ENCODE measurements at regions not wholly inside any gene's neighbourhood (a gene's known extent, or its start where the extent isn't known, plus 50 kb on each side); places are given as distances from the start of the nearest gene placed in this dataset.

DNA sequence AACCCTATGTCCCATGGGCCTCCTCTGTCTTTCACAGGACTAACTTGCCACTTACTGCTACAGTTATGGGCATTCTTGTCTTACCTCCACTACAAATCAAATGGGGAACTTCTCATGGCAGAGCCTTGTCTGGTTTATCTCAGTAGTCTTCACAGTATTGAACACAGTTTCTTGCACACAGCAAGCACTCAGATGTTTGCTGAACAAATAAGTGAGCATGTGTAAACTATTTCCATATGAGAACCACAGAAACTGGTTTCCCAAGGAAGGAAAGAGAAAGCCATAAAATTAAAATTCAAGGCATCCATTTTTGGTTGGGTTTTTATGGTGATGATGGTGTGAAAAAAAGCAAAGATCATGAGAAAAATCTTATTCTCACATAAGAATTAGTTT, 189.2 kb downstream of the MEX3B start:
- no peaks in the 10 kb centered on the region for H3K36me3 ChIP-seq (ENCODE audit: control insufficient read depth, insufficient read depth, low read length)
- in situ Hi-C loops (cut with HindIII; ENCODE audit: low pct_unique_long_range_greater_than_20kb, low sequenced_read_pairs) (no loop called here), intact Hi-C loops (cut with micrococcal nuclease; ENCODE audit: unreplicated experiment) (no loop called here)
- no peak for ATAC-seq
- no peaks in the 10 kb centered on the region for H3K27me3 ChIP-seq (ENCODE audit: control insufficient read depth, insufficient read depth, low read length)
- no peak overlapping the region for H3K4me3 ChIP-seq (ENCODE audit: low read depth in 2 of 2, low read length in 2 of 2)
- TF ChIP-seq POLR2AphosphoS5 (IDR thresholded peaks at IDR 0.05; ENCODE audit: low read depth, low read length): no peak
- TF ChIP-seq, protein P1, sequence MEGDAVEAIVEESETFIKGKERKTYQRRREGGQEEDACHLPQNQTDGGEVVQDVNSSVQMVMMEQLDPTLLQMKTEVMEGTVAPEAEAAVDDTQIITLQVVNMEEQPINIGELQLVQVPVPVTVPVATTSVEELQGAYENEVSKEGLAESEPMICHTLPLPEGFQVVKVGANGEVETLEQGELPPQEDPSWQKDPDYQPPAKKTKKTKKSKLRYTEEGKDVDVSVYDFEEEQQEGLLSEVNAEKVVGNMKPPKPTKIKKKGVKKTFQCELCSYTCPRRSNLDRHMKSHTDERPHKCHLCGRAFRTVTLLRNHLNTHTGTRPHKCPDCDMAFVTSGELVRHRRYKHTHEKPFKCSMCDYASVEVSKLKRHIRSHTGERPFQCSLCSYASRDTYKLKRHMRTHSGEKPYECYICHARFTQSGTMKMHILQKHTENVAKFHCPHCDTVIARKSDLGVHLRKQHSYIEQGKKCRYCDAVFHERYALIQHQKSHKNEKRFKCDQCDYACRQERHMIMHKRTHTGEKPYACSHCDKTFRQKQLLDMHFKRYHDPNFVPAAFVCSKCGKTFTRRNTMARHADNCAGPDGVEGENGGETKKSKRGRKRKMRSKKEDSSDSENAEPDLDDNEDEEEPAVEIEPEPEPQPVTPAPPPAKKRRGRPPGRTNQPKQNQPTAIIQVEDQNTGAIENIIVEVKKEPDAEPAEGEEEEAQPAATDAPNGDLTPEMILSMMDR (IDR thresholded peaks at IDR 0.05): no peak
- no peak for DNase-seq (ENCODE audit: low read depth, low spot score)
- no TSS peak for BruUV-seq (replicated peaks)
- no peaks in the 10 kb centered on the region for H3K4me1 ChIP-seq (ENCODE audit: control insufficient read depth, insufficient read depth, low read length)
- no peak overlapping the region for H3K27ac ChIP-seq (ENCODE audit: low read length)
- ChIA-PET POLR2A (no interaction called here), CTCF (no interaction called here)
- no peaks in the 10 kb centered on the region for H3K9me3 ChIP-seq (ENCODE audit: control insufficient read depth, insufficient read depth, low read depth, low read length)

DNA sequence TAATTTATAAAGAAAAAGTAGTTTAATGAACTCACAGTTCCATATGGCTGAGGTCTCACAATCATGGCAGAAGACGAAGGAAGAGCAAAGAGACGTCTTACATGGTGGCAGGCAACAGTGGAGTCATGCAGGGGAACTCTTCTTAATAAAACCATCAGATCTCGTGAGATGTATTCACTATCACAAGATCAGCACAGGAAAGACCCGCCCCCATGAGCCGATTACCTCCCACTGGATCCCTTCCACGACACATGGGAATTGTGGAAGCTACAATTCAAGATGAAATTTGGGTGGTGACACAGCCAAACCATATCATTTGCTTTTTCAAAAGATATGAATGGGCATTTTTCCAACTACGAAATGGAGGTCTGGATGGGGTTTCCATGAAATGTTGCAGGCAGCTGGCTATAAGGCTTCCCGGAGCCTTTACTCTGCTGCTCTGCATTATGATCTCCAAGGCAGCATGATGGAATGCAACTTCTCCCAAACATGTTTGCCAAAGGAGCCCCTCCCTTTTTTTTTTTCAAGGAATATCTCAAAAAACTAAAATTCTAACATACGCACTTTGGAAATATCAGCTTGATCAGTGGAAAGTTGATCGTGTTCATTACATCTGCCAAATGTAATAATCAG, 189.7 kb downstream of the MEX3B start:
- intact Hi-C loops (cut with micrococcal nuclease; ENCODE audit: unreplicated experiment) (no loop called here), in situ Hi-C loops (cut with HindIII; ENCODE audit: low pct_unique_long_range_greater_than_20kb, low sequenced_read_pairs) (no loop called here)
- Histone ChIP-seq H3K27me3 (ENCODE audit: control insufficient read depth, insufficient read depth, low read length) (no peaks in the 10 kb centered on the region; the same call in 1 of the 2 replicates), H3K36me3 (ENCODE audit: control insufficient read depth, insufficient read depth, low read length) (no peaks in the 10 kb centered on the region), H3K9me3 (ENCODE audit: control insufficient read depth, insufficient read depth, low read depth, low read length) (no peaks in the 10 kb centered on the region), H3K4me3 (ENCODE audit: low read depth in 2 of 2, low read length in 2 of 2) (no peak overlapping the region), H3K27ac (ENCODE audit: low read length) (no peak overlapping the region), H3K4me1 (ENCODE audit: control insufficient read depth, insufficient read depth, low read length) (no peaks in the 10 kb centered on the region)
- ChIA-PET POLR2A (no interaction called here), CTCF (no interaction called here)
- DNase-seq (ENCODE audit: low read depth, low spot score) (no peak), ATAC-seq (no peak)
- BruUV-seq (replicated peaks): no TSS peak
- TF ChIP-seq POLR2AphosphoS5 (IDR thresholded peaks at IDR 0.05; ENCODE audit: low read depth, low read length): no peak
- TF ChIP-seq SIN3A (IDR thresholded peaks at IDR 0.05; ENCODE audit: borderline replicate concordance, insufficient read depth, low read depth, low read length): no peak
- TF ChIP-seq, protein P1 (IDR thresholded peaks at IDR 0.05): no peak
- TF ChIP-seq TCF7L2 (IDR thresholded peaks at IDR 0.05; ENCODE audit: low read depth, low read length): no peak
- TF ChIP-seq, protein P2, sequence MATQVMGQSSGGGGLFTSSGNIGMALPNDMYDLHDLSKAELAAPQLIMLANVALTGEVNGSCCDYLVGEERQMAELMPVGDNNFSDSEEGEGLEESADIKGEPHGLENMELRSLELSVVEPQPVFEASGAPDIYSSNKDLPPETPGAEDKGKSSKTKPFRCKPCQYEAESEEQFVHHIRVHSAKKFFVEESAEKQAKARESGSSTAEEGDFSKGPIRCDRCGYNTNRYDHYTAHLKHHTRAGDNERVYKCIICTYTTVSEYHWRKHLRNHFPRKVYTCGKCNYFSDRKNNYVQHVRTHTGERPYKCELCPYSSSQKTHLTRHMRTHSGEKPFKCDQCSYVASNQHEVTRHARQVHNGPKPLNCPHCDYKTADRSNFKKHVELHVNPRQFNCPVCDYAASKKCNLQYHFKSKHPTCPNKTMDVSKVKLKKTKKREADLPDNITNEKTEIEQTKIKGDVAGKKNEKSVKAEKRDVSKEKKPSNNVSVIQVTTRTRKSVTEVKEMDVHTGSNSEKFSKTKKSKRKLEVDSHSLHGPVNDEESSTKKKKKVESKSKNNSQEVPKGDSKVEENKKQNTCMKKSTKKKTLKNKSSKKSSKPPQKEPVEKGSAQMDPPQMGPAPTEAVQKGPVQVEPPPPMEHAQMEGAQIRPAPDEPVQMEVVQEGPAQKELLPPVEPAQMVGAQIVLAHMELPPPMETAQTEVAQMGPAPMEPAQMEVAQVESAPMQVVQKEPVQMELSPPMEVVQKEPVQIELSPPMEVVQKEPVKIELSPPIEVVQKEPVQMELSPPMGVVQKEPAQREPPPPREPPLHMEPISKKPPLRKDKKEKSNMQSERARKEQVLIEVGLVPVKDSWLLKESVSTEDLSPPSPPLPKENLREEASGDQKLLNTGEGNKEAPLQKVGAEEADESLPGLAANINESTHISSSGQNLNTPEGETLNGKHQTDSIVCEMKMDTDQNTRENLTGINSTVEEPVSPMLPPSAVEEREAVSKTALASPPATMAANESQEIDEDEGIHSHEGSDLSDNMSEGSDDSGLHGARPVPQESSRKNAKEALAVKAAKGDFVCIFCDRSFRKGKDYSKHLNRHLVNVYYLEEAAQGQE (IDR thresholded peaks at IDR 0.05; ENCODE audit: insufficient read depth in 1 of 2, low read depth in 2 of 2, low read length in 1 of 2): no peak
